Adrenal gland (tissue), 9 donors: ENCODE measurements at regions not wholly inside any gene's neighbourhood (a gene's known extent, or its start where the extent isn't known, plus 50 kb on each side); places are given as distances from the start of the nearest gene placed in this dataset.

Source experiments
- DNase-seq, 7 donors: peaks; one replicate each; pipeline ENCODE4 v3.0.0-alpha.2; 2019 to 2020
- H3K27ac ChIP-seq, 5 donors: fragments of 200-600 bp; sonication (generic) in 4 of 5; 1 replicate in 3 of 5; 2 replicates in 2 of 5; pipeline versions ENCODE4 v1.5.1 to v1.8.0; 2016 to 2020; ENCODE audit warnings: mild to moderate bottlenecking in 1 of 5
- H3K27me3 ChIP-seq: fragments of 200-600 bp; 2 replicates; pipeline ENCODE4 v1.8.0; 2021
- H3K36me3 ChIP-seq, 2 donors: fragments of 200-600 bp; replicated peaks in 1 of 2; 1 replicate in 1 of 2; 2 replicates in 1 of 2; pipeline versions ENCODE4 v1.5.1 to v1.8.0; 2018 to 2022
- H3K4me1 ChIP-seq, 2 donors: fragments of 200-600 bp; replicated peaks in 1 of 2; 1 replicate in 1 of 2; 2 replicates in 1 of 2; pipeline versions ENCODE4 v1.5.1 to v1.8.0; 2018 to 2021
- H3K4me3 ChIP-seq, 4 donors: fragments of 200-600 bp; sonication (generic) in 3 of 4; one replicate each; pipeline ENCODE4 v1.5.1; 2016 to 2018
- H3K9me3 ChIP-seq, 3 donors: fragments of 200-600 bp; sonication (generic) in 1 of 3; replicated peaks in 1 of 3; 1 replicate in 2 of 3; 2 replicates in 1 of 3; pipeline versions ENCODE4 v1.5.1 to v1.8.0; 2016 to 2021
- POLR2A ChIP-seq, 2 donors: fragments of 450-650 bp; IDR thresholded peaks; one replicate each; pipeline ENCODE4 v1.6.1; 2017; ENCODE audit warnings: antibody characterized with exemption in 2 of 2, mild to moderate bottlenecking in 2 of 2, moderate library complexity in 1 of 2
- WGBS, 4 donors: extraction: QIAGEN DNeasy Blood & Tissue Kit in 2 of 4; methylation state at CpG; one replicate each; pipeline versions ENCODE4 v1.1.5 to v1.1.7; 2013 to 2017; 5-methylcytosine and 5-hydroxymethylcytosine counted together
- intact Hi-C, 2 donors: fragments of 100-400 bp; cut with DNase I; formaldehyde crosslinking; loops; one replicate each; pipeline versions ENCODE4 v1.14.1 to v1.15.0; 2022 to 2023
- TF ChIP-seq, protein P1 (sequence below), 6 experiments: fragments of 450-650 bp in 4 of 6; fragments of 200-600 bp in 2 of 6; sonication (generic) in 1 of 6; IDR thresholded peaks; 1 replicate in 5 of 6; 2 replicates in 1 of 6; pipeline versions ENCODE4 v1.5.1 to v1.8.0; 2016 to 2021; ENCODE audit warnings: antibody characterized with exemption in 6 of 6, mild to moderate bottlenecking in 2 of 6, moderate library complexity in 1 of 6
- donor health status: healthy with polysubstance abuse.
- donor health status: Bipolar disorder and iron deficiency.
- donor health status: DM: yes; HTN: yes; CAD: no.
- donor health status: DM: no; HTN: no; CAD: no.
- donor health status: DM: no; HTN: no; CAD: no.

DNA sequence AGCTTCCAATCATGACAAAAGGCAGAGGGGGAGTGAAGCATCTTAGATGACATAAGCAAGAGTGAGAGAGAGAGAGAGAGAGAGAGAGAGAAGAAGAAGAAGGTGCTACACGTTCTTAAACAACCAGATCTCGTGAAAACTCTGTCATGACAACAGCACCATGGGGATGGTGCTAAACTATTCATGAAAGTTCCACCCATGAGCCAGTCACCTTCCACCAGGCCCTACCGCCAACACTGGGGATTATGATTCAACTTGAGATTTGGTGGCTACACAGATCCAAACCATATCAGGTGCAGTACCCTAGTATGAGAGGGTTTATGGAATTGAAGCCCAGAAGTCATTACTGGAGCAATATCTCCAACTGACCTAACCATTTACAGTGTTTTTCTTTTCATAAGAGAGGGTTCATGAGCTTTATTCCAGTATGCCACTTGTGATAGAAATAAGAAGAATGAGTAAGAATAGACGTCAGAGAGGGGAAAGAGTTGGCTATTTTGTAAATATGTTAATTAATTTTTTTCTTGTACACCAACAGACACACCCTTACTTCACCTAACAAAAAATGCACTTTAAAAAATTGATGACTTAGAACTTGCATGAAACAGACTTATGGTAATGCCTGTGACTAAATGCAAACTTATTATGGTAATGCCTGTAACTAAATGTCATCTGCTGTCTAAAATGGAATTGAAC, 680.4 kb upstream of the ITGA1 start:
- TF ChIP-seq, protein P1, sequence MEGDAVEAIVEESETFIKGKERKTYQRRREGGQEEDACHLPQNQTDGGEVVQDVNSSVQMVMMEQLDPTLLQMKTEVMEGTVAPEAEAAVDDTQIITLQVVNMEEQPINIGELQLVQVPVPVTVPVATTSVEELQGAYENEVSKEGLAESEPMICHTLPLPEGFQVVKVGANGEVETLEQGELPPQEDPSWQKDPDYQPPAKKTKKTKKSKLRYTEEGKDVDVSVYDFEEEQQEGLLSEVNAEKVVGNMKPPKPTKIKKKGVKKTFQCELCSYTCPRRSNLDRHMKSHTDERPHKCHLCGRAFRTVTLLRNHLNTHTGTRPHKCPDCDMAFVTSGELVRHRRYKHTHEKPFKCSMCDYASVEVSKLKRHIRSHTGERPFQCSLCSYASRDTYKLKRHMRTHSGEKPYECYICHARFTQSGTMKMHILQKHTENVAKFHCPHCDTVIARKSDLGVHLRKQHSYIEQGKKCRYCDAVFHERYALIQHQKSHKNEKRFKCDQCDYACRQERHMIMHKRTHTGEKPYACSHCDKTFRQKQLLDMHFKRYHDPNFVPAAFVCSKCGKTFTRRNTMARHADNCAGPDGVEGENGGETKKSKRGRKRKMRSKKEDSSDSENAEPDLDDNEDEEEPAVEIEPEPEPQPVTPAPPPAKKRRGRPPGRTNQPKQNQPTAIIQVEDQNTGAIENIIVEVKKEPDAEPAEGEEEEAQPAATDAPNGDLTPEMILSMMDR (IDR thresholded peaks at IDR 0.05) = no peak
- TF ChIP-seq POLR2A (IDR thresholded peaks at IDR 0.05) = no peak
- no peak overlapping the region for H3K4me3 ChIP-seq
- DNase-seq = no peak
- intact Hi-C loops = no loop called here
- WGBS, 4 donors = 56 to 72% (median 62%) methylated on average over 4 of the region's 4 CpGs
- H3K9me3 ChIP-seq = peaks cover 0 to 7% (median 0%) of the 10 kb centered on the region in 3 donors
- no peak overlapping the region for H3K27ac ChIP-seq
- no peaks in the 10 kb centered on the region for H3K36me3 ChIP-seq
- no peaks in the 10 kb centered on the region for H3K4me1 ChIP-seq
- H3K27me3 ChIP-seq = no peaks in the 10 kb centered on the region

DNA sequence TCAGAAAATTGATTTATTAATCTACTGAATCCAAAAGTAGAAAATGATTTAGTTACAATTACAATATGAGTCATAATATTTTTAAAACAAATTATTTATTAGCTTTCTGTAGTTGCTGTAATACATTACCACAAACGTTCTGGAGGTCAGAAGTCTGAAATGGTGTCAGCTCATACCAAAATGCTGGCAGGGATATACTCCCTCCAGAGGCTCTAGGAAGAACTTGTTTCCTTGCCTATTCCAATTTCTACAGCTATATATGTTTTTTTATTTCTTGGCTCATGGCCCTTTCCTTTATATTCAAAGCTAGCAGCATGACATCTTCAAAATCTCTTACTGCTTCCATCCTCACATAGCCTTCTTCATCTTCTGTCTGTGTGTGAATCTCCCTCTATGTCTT, 667.9 kb upstream of the ITGA1 start:
- H3K4me1 ChIP-seq = no peaks in the 10 kb centered on the region
- DNase-seq = no peak
- no peaks in the 10 kb centered on the region for H3K36me3 ChIP-seq
- no peak overlapping the region for H3K27ac ChIP-seq
- H3K4me3 ChIP-seq = no peak overlapping the region
- no peak for TF ChIP-seq POLR2A (IDR thresholded peaks at IDR 0.05)
- TF ChIP-seq, protein P1 (IDR thresholded peaks at IDR 0.05) = no peak
- intact Hi-C loops = no loop called here
- no peaks in the 10 kb centered on the region for H3K27me3 ChIP-seq
- H3K9me3 ChIP-seq = no peaks in the 10 kb centered on the region
- WGBS, 4 donors = 11 to 18% (median 15%) methylated on average over 1 of the region's 1 CpG

DNA sequence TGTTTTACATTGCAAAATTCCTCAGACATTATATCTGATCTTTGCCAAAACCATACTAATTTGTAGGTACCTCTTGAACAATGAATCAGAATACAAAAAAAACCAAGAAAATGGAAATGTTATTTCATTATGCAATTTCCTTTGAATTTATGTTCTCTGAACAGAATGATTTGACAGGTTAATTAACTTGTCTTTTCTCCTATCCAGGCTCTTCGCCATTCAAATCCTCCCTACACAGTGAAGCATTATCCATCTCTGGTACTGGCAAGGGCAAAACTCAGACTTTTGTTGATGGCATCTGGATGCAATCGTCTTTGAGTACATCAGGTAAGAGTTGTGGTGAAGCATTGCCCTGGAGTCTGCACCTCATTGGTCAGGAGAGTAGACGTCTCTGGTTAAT, 655.7 kb upstream of the ITGA1 start:
- TF ChIP-seq, protein P1 (IDR thresholded peaks at IDR 0.05) = no peak
- no peak for TF ChIP-seq POLR2A (IDR thresholded peaks at IDR 0.05)
- 45 to 70% (median 63%) methylated on average over 3 of the region's 3 CpGs for WGBS, 4 donors
- no peaks in the 10 kb centered on the region for H3K4me1 ChIP-seq

DNA sequence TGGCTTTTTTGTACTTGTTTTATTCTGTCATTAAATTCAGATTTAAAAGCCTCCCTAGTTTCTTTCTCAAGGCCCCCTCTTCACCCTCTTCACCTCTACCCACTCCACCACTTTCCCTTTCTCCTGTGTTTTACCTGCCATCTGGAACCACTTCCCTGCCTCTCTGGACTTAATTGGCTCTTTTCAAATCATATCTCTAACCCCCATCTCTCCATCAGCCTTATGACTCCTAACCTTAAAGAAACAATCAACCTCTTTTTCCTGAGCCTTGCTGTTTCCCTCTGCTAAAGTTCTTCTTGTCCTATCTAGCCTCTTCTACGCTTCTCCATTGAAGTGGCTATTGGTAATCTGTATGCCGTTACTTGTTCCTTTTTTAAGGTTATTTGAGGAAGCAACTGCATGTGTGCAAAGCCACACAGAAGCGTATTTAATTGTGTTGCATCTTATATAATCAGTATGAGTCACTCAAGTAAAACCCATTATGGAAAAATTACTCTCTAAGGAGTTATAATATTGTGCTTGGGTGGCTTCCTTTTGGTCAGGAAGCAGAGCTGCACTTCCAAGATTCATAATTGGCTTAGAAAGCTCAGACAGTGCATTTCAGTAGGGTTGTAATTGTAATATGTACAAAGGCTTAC, 653.6 kb upstream of the ITGA1 start:
- no peaks in the 10 kb centered on the region for H3K36me3 ChIP-seq
- H3K9me3 ChIP-seq = no peaks in the 10 kb centered on the region
- TF ChIP-seq POLR2A (IDR thresholded peaks at IDR 0.05) = no peak
- TF ChIP-seq, protein P1 (IDR thresholded peaks at IDR 0.05) = no peak
- H3K4me3 ChIP-seq = no peak overlapping the region
- no peaks in the 10 kb centered on the region for H3K27me3 ChIP-seq
- no peak for DNase-seq
- intact Hi-C loops = no loop called here
- no peaks in the 10 kb centered on the region for H3K4me1 ChIP-seq
- 50 to 60% (median 57%) methylated on average over 3 of the region's 3 CpGs for WGBS, 4 donors
- H3K27ac ChIP-seq = no peak overlapping the region

More for the DNA sequence above, 655.7 kb upstream of the ITGA1 start:
- no peak for DNase-seq
- no peak overlapping the region for H3K27ac ChIP-seq
- H3K36me3 ChIP-seq = no peaks in the 10 kb centered on the region
- H3K9me3 ChIP-seq = no peaks in the 10 kb centered on the region
- intact Hi-C loops = no loop called here
- no peak overlapping the region for H3K4me3 ChIP-seq
- no peaks in the 10 kb centered on the region for H3K27me3 ChIP-seq
